GM19455 (cell line): ENCODE measurements at regions not wholly inside any gene's neighbourhood (a gene's known extent, or its start where the extent isn't known, plus 50 kb on each side); places are given as distances from the start of the nearest gene placed in this dataset.

Experiments used
- ATAC-seq: cut with Tn5 transposase; IDR thresholded peaks from one replicate; pipeline ENCODE4 v1.9.1; 2021; ENCODE audit not compliant: unreplicated experiment

DNA sequence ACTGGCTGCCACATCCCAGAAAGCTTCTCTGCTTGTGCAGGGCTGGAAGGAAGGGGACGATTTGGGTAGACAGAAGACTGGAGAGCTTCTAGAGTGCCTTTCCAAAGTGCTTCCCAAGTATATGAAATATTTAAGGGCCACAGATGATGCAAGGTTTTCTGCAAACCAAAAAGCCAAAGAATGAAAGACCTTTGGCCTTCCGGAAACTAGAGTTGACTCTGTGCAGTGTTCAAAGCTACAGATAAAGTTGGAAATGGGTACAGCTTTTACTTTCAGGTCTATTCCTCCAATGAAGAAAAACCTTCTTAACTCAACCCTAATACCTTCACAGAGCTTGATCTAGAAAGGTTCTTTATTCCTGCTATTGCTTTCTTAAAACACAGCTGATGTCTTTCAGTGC lies 253.0 kb upstream of the KLHL29 start:
- no peak for ATAC-seq

DNA sequence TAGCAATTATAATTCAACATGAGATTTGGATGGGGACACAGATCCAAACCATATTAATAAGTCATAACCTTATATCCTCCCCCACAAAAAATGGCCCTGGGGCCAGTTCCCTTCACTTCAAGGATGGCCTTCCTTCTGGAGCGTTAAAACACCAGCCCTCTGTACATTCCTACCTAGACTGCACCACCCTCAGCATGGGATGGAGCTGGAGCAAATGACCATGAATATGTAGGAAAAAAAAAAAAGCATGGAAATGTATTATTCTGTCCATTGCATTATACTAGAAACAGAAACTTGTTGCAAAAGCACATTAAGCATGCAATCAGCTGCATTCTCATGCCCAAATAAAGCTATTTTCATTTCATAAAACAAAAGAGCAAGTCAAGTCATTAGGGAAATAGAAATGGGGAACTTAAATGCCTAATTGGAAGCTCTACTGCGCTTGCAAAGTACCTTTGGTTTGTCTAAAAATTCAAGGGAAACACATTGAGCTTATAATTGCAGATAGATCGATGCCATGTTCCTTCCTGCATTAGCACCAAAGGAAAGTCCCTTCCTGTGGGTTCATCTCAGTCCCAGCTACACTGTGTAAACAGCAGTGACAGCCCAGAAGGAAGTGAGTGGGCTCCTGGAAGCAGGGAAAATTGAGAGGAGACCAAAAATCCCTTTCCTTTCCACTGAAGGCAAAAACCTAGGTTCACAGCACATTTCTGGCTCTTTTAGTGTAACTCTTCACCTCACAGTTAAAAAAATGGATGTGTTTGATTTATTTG lies 252.0 kb upstream of the KLHL29 start:
- ATAC-seq = no peak

DNA sequence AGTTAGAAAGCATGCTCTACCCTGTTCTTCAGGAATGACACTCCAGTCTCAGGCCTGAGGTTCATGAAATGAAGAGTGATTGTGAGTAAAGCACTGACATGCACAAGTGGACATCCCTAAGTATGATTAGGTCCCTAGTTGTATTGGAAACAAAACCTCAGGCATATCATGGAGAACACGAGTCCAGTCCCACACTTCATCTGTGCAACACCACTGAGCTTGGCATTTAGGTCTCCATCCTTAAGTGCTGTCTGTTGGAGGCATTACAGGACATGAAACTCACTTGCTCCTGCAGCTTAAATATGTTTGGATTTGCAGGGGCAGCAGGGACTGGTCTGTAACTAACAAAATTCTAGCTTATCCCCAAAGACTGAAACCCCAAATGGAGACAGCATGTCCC lies 250.3 kb upstream of the KLHL29 start:
- no peak for ATAC-seq

DNA sequence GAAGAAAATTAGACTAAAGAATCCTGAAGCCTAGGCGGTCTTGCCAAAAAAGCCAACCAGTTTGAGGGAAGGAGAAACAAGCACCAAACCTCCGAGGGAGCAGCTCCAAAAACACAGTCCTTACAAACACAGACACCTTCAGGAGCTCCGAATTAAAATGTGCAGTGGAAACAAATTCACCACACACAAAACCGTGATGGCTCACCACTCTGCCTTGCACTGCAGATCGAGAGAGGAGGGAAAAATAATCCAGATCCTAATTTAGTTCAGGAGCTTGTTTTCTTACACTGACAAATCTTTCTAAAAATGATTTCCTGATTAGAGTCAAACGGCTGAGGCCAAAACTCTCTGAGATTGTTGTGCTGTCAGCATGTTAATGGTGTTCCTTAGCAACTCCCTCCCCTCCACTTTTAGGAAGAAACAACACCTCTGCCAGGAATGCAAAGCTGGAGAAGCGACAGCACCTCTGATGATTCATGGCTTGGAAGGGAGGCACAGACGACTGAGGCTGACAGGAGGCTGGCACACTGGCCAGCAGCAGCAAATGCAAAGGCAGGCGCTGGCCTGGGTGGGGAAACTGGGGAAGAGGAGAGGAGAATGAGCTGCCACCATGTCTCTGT lies 249.4 kb upstream of the KLHL29 start:
- ATAC-seq = no peak

DNA sequence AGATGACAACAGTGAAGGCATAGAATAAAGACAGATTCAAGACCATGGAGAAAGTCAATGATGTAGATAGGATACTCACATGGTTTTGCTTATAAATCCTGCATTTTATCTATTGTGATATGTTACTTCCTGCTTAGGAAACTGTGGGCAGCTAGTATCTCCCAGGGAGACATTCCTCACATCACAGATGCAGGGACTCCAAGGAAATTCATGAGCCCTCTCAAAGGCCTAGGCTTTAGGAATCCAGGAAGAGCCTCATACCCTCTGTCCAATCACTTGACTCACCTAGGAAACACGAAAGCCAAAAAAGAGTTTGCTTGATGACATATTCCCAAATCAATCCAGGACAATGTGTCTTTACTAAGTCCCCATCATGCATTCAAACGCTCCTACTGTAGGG lies 247.8 kb upstream of the KLHL29 start:
- no peak for ATAC-seq

DNA sequence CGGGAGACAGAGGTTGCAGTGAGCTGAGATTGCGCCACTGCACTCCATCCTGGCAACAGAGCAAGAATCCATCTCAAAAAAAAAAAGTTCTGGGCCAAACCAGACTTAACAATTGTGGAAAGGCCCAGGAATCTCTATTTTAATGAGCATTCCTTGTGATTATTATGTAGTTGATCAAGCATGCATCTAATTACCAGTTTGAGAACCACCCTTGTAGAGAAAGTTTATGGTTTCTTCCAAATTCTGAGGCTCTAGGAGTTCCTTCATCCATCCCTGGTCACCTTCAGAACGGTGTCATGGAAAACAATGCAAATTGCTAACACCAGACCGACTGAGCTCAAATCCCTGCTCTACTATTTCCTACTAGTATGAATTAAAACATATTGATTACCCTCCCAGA lies 246.3 kb upstream of the KLHL29 start:
- ATAC-seq = no peak

DNA sequence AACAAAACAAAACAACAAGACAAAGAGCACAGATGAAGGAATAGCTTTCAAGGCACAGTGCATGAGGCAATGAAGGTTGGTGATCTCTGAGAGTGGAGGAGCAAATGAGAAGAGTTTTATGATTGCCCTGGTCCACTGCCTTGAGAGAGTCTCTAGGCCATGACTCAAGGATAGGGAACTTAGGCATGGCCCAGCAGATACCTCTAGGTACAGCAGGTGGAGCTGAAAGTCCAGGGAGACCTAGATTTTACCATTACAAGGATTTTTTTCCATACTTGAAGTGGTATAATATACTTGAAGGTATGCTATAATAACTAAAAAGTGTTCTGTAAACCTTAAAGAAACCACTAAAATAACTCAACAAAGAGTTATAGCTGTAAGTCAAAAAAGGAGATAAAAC lies 239.5 kb upstream of the KLHL29 start:
- no peak for ATAC-seq

DNA sequence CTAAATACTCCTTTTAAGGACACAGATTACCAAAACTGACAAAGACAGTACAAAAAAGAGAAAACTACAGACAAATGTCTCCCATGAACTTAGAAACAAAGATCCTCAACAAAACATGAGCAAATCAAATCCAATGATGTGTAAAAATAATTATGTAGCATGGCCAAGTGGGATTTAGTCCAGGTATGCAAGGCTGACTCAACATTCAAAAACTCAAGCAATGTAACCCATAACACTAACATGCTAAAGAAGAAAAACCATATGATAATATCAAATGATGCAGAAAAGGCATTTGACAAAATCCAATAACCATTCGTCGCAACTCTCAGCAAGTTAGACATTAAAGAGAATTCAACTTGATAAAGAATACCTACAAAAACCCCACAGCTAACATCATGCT lies 239.0 kb upstream of the KLHL29 start:
- ATAC-seq = no peak

DNA sequence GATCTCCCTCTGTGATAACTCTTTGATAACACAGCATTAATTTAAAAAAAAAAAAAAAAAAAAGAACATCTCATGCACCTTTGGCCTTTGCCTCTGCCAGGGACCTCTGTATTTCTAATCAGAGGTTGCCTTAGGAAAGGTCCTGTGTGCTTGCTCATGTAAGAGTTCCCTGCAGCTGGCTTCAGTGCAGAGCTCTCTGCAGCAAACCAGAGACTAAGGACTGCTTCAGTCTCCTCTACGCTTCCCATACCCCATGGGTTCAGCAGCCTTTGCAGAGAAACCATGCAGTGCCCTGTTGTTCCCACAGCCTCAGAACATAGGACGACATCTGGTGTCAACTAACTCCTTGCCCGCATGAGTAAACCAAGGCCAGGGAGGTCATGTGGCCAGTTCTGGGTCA lies 236.6 kb upstream of the KLHL29 start:
- no peak for ATAC-seq

DNA sequence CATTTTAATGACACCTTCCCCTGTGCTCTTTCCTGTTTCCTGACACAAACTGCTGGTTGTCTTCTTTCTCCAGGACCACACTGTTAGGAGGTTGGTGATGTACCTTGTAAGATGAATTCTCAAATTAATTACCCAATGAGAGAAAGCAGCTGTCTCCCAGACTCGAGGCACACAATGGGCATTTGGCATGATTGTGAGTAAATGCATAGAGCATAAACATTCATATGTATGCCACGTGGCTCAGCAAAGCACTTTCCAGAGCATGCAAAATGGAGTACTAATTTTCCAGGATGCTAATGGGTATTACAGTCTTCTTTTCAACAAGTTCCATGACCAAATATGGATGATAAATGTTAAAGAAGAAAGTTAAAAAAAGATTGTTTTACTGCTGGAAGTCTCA lies 235.2 kb upstream of the KLHL29 start:
- no peak for ATAC-seq

DNA sequence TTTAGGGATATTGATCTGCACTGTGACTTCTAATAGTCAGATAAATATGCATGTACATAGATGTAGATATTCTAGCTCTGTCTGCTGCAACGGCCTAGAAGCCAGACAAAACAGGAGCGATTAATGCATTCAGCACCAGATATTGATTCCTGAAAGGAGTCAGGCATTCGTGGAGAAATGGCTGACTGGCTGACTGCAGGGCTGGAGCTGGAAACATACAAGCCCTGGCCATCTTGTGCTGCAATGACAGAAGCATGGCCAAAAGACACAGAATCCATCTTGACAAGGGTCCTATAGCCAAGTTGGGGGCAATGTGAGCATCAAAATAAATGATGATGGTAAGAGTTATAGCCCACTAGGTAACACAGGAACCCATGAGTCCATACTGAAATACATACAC lies 231.5 kb upstream of the KLHL29 start:
- no peak for ATAC-seq

DNA sequence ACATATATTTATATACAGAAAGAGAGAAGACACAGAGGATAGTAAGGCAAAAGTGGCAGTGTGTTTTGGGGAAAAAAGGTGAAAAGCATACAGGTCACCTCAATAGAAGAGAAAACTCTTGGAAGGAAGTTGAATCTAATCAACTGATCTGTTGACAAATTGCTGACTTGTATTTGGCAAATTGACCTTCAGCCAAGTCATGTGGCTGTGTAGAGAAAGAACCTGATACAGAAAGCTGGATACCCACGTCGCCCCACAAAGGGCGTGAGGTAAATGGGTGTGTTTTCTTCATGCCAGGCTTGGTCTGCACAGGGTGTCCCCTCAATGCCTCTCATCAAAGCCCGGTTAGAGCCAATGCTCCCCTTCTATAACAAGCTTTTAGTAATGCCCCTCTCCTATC lies 230.0 kb upstream of the KLHL29 start:
- ATAC-seq = no peak

DNA sequence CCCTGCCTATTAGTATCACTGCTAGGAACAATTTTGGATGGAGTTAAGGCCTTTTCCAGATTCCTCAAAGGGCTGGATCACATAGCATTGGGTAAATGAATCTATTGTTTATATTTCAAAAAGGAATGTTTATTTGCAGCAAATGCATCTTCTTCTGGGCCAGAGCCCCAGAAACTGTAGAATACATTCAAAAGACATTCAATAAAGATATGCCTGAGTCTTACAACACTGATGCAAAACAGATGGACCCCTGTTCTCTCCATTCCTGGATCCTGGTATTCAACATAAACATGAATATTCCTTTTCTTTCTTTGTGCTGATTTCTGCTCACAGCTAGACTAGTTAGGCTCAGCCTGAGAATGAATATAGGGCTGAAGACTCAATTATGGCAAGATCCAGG lies 227.2 kb upstream of the KLHL29 start:
- no peak for ATAC-seq

DNA sequence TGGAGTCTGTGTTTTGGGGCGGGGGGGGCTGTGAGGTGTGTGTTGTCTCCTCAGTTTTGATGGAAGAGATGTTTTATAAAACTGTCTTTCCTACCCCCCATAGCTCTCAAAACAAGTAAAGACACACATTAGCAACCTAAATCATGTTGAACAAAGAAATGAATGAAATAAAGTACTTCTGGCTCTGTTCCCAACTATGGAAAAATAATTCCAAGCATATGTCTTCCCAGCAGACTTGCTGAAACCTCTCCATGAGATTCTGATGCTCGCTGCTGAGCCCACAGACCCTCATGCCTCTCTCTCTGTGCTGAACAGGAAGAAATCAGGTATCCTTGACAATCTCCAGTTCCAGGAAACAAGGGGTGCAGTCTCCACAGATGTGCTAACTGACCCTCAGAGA lies 226.7 kb upstream of the KLHL29 start:
- no peak for ATAC-seq

DNA sequence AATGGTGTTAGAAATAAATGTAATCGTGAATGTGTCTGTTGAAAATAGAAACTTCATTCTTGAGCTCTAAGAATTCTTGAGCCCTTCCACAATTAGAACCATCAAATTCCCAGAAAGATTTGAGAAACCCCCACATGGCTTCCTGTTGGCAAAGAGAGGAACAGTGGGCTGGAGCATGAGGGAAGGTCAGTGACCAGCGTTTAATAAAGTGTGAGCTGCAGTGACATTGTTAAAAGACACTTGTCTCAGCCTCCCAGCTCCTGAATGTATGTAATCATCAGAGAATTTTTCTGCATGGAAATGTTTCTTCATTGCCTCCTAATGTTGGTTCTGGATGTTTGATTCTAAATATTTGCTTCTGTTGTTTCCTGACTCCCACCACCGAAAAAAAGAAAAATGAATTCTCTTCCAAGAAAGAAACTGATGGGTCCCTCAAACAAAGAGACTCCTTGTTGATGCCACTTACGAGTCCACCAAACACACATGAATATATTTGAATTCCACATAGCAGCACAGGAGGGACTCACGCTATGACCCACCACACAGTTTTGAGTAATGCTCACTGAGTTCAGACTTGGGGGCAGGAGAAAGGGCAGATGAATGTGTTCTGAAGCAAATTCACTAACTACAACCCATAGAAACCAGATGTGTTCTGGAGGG lies 225.1 kb upstream of the KLHL29 start:
- ATAC-seq = no peak

DNA sequence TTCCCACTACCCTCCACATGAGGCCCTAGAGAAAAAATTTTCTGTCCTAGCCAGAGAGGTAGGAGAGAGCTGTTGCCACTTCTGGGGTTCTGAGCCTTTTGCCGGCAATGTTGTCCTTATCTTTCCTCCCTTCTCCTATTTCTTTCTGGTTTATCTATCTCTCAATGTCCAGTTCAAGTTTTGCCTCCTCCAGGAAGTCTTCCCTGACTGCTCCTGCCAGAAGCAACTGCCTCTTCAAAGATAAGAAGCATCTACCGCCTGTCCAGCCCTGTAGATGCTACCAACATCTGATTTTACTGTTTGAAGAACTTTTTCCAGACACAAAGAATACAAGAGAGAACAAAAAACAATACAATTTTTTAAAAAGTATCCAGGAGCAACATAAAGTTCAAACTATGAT lies 220.8 kb upstream of the KLHL29 start:
- no peak for ATAC-seq

DNA sequence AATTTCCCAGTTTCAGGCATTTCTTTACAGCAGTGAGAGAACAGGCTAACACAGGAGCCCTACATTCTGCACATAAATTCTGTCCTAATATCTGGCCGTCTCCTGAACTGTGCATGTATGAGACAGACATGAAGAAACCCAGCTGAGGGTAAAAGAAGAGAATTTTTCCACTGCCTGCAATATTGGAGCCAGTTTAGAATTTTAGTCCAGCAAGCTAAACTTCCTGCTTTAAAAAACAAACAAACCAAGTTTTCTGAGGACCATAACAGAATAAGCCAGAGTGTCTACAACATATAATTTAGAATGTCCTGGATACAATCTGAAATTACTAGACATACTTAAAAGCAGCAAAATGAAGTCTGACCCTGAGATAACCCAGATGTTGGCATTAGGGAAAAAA lies 215.1 kb upstream of the KLHL29 start:
- no peak for ATAC-seq

DNA sequence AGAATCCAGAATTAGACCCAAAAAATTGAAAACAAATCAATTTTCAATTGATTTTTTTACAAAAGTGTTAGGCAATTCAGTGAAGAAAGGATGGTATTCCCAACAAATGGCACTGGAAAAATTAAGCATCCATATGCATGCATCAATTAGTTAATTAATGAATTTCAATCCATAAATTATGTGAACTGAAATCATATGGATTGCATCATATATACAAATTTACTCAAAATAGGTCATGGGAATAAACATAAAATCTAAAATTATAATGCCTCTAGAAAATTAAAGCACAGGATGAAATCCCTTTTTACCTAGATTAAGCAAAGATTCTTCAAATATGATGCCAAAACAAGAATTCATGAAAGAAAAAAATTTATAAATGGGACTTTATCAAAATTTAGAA lies 213.9 kb upstream of the KLHL29 start:
- no peak for ATAC-seq

DNA sequence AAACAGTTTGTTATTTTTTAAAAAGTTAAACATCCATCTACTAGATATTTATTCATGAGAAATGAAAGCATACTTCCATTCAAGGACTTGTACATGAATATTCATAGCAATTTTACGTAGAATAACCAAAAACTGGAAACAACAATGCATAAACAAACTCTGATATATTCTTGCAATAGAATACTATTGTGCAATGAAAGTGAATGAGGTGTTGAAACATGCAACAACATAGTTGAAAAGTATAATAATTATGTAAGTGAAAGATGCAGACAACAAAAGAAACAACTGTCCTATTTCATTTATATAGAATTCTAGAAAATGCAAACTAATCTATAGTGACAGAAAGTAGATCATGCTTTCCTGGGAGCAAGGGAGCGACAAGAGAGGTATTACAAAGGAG lies 206.6 kb upstream of the KLHL29 start:
- ATAC-seq = no peak

DNA sequence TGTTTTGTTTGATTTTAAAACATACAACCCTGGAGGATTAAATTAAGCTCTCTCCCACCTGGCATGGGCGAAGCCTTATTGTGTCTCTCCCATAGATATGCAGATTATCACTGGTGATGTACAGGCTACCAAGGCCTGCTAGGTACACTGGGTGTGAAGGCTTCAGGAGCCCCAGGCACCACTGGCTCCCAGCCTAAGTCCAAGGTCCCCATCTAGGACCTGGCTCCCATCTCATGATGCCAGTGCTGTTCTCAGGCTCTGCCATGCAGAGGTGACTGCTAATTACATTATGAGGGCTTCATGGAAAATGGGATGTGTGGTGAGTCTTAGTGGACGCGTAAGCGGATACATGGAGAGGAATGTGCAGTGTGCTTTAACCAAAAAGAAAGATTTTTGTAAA lies 201.2 kb upstream of the KLHL29 start:
- no peak for ATAC-seq

DNA sequence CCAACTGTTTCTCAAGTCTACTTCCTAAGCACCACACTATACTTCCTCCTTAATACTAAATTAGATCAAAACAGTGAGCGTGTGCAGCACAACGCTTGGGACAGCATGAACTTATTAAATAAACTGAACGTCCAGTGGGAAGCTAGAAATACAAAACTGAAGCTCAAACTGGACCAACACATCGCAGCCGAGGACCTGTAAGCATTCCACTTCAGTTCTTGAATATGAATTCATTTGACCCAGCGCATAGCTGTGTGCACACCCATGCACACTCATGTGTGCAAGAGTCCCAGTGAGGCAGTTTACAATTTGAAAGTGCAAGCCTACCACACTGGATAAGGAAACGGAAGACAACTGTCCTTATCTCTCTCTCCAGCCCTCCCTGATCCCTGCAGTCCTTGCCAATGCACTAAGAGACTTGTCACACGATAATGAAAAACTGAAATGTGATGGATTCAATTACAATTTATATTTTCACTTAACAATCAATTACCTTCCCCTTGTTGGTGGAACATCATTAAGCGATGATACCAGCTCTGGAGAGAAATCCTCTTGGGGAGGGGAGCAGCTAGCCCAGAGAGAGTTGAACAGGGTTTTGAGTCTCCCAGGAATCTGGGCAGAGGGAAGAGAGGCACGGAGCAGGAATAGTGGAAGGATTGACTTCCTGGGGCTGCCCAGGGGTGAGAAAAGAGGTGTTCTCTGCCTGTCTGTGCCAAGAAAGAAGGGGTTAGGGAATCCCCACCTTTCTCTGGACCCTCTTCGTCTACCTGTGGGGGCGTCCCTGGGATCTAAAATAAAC lies 186.5 kb upstream of the KLHL29 start:
- ATAC-seq = no peak
